ENCODE measurements at regions not wholly inside any gene's neighbourhood (a gene's known extent, or its start where the extent isn't known, plus 50 kb on each side); places are given as distances from the start of the nearest gene placed in this dataset.

DNA sequence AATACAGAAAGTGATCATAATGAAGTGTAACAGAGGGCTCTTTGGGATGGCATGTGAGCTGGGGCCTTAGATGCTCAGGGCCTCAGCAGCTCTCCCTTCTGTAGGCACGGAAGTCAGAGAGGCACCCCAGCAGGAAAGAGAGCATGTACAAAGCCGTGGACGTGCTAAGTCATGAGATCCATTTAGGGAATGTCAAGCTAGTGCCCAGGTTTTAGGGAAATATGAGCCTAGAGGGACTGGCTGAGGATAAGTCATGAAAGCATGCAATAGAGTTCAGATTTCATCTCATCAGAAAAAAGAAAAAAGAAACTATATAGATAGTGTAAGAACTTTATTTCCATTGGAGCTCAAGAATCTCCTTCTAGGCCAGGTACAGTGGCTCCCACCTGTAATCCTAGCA is 379.5 kb upstream of the KLF4 start (continued):
- no peak for TF ChIP-seq PAWR (CRISPR knock-in tag; IDR thresholded peaks at IDR 0.05; ENCODE audit: borderline replicate concordance)
- TF ChIP-seq ZMAT3 (CRISPR knock-in tag; conservative IDR thresholded peaks at IDR 0.05), result no peak
- TF ChIP-seq ZNF235 (CRISPR knock-in tag; IDR thresholded peaks at IDR 0.05; ENCODE audit: borderline replicate concordance), result no peak
- no peak for TF ChIP-seq NR1H2 (CRISPR knock-in tag; IDR thresholded peaks at IDR 0.05; ENCODE audit: borderline replicate concordance, low read depth)
- TF ChIP-seq ZBTB38 (CRISPR knock-in tag; IDR thresholded peaks at IDR 0.05), result no peak
- TF ChIP-seq, protein P1, sequence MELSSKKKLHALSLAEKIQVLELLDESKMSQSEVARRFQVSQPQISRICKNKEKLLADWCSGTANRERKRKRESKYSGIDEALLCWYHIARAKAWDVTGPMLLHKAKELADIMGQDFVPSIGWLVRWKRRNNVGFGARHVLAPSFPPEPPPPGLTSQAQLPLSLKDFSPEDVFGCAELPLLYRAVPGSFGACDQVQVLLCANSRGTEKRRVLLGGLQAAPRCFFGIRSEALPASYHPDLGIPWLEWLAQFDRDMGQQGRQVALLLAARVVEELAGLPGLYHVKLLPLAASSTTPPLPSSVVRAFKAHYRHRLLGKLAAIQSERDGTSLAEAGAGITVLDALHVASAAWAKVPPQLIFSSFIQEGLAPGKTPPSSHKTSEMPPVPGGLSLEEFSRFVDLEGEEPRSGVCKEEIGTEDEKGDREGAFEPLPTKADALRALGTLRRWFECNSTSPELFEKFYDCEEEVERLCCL (CRISPR knock-in tag; IDR thresholded peaks at IDR 0.05; ENCODE audit: borderline replicate concordance), result no peak
- TF ChIP-seq SUZ12 (IDR thresholded peaks at IDR 0.05; ENCODE audit: low read depth, low read length), result no peak
- TF ChIP-seq HOXA7 (CRISPR knock-in tag; IDR thresholded peaks at IDR 0.05), result no peak
- no peak for TF ChIP-seq NCOA5 (CRISPR knock-in tag; IDR thresholded peaks at IDR 0.05)
- TF ChIP-seq ZNF337 (CRISPR knock-in tag; IDR thresholded peaks at IDR 0.05; ENCODE audit: borderline replicate concordance, low read depth), result no peak
- TF ChIP-seq, protein P2, sequence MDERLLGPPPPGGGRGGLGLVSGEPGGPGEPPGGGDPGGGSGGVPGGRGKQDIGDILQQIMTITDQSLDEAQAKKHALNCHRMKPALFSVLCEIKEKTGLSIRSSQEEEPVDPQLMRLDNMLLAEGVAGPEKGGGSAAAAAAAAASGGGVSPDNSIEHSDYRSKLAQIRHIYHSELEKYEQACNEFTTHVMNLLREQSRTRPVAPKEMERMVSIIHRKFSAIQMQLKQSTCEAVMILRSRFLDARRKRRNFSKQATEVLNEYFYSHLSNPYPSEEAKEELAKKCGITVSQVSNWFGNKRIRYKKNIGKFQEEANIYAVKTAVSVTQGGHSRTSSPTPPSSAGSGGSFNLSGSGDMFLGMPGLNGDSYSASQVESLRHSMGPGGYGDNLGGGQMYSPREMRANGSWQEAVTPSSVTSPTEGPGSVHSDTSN (CRISPR knock-in tag; IDR thresholded peaks at IDR 0.05), result no peak
- no peak for TF ChIP-seq SOX13 (IDR thresholded peaks at IDR 0.05)
- no peak for TF ChIP-seq SOX13 (CRISPR knock-in tag; conservative IDR thresholded peaks at IDR 0.05 in 1 of 2, IDR thresholded peaks at IDR 0.05 in 1 of 2)
- TF ChIP-seq ZNF761 (CRISPR knock-in tag; conservative IDR thresholded peaks at IDR 0.05), result no peak
- no peak for TF ChIP-seq TOE1 (CRISPR knock-in tag; IDR thresholded peaks at IDR 0.05)

Measured in HepG2 (cell line).